HG02678 (cell line): ENCODE measurements at regions not wholly inside any gene's neighbourhood (a gene's known extent, or its start where the extent isn't known, plus 50 kb on each side); places are given as distances from the start of the nearest gene placed in this dataset.
"Not testable (repeated sequence)": the region's sequence is repeated elsewhere in the genome, so short reads cannot be mapped to it uniquely, and the experiment has no call there.

Experiments
- ATAC-seq: cut with Tn5 transposase; IDR thresholded peaks from one replicate; pipeline ENCODE4 v1.9.1; 2021; ENCODE audit warnings: mild to moderate bottlenecking, moderate library complexity; ENCODE audit not compliant: unreplicated experiment

DNA sequence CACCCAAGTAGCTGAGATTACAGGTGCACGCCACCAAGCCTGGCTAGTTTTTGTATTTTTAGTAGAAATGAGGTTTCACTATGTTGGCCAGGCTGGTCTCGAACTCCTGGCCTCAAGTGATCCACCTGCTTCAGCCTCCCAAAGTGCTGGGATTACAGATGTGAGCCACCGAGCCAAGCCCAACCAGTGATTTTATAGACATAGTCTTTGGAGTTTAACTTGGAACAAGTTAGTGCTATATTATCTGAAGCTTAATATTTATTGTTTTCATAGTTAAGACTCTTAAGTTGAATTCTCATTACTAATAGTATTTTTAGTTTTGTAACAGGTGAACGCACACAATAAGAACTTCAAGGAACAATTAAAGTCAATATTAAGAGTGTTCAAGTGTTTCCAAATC lies 122.1 kb downstream of the SPAG6 start:
- ATAC-seq = not testable (repeated sequence)

DNA sequence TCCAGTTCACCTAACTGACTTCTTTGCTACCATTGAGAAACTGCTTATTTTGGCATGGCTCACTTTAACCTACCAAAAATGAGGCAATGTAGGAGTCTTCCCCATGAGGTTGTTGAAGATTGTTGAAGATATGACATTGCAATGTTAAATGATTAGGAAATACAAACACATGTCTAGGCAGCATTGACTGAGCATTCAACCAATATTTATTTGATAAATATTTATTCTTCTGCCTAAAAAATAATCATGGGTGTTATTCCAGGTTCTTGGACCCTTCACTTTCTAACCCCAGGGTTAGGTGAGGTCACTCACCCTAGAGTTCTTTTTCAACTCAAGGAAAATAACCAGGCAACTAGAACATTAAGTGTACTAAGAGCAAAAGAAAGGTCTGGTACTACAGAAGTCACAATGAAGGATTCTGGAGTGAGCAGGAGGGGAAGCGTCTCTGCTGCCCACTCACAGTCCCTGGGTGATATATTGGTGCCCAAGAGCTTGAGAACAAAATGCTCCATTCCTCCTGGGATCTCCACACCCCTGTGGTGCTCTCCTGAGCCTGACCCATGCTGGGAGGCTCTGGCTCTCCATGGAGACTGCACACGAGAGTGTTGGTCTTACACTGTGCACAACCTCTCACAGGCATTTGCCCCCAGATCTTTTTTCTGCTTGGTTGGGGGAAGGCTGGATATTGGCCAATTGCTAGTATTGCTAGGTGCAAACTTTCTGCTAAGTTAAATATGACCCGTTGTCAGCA lies 123.4 kb downstream of the SPAG6 start:
- no peak for ATAC-seq

DNA sequence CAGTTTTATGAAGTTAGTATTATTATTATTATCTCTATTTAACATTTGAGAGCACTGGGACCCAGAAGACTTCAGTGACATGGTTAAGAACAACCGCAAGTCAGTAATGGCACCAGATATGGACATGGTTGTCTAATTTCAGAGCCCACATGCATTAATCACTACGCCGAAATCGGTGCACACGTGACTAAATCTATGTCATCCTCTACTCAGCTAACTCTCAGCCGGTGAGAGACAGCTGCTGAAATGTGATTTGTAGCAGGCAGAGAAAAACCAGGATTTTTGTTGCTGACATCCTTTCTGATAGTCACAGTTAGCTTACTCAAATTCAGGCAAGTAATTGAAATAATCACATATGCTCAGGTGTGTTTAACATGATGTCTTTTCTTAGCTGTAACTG lies 127.7 kb downstream of the SPAG6 start:
- no peak for ATAC-seq

DNA sequence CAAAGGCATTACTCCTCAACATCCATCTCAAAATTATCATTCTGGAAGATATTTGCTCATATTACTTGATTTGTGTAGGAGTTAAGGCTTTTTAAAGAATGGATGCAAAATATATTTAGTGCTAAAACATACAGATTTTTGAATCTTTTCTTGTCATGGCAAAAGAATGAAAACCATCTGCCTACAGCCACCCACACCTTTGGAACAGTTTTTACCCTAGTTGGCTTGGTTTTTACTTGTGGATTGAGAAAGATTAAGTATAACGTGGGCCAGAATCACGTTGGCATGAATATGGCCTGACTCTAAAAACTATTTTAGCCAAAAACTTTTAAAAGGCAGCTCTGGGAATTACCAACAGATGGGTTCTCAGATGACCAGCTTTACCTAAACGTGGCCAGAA lies 128.2 kb downstream of the SPAG6 start:
- no peak for ATAC-seq

DNA sequence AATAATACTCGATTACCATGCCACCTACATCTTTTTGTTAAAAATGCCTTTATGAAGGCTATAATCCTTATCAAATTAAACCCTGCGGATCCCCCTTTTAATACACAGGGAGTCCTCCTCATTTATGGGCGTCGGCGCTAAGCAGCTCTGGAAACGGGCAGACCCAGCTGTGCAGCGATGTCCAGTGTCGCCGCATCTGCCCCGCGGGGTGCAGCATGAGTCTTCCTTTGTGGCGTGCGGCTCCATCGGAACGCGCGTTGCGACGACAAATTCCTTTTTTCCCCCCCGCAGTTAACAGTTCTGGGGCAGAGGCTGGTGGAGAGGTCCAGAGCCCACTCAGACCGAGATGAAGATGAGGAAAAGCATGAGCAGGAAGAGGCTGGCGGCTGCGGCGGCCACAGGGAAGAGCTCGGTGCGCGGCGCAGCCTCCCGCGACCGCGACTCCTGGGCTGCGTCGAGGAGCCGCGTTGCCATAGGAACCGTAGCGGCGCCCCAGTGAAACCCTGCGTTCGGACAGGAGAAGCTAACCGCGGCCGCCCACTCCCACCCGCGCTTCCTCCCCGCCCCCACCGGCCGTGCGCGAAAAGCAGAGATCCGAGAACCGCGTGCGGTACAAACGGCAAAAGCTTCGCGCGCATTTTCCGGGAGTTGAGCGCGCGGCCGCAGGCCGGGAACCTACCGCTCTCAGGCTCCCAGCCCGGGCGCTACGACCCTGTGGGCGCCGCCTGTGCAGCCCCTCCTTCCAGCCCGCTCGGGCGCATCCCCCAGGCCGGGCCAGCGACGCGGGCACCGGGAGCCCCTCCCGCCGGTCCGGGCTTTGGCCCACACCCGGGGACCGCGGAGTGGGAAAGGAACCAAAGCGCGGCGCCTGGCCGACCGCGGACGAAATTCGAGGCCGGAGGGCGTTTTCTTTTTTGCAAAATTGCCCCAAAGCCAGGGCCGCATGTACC lies 130.6 kb downstream of the SPAG6 start:
- no peak for ATAC-seq

DNA sequence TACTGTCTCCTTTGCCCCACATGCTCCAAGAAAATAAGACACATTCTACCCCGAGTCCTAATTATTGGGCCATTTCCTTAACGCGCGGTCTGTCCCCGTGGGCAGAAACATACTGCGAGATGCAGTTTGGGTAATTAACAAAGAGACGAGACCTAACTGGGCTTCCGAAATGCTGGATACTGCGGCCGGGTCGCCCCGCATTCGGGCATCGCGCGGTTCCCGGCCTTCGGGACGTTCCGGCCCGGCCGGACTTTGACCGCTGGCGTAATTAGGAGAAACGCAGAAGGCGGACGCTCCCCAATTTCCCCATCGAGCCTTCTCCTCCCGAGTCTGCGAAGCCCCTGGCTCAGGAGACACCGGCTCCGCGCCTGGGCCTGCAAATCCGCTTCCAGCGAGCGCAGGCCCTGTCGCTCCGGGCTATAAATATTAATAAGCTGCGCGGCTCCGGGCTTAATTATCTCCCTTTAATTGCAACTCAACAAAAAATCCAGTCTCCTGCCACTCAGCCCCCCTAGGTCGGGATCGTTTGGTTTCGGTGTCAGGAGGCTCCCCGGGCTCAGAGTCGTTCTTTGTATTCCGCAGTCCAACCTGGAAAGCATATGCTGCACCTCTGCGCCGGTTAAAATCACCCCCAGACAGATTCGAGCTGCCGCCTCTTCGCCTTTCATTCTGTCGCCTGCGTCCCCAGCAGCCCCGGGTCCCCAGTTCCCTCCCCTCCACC lies 131.5 kb downstream of the SPAG6 start:
- ATAC-seq = no peak

DNA sequence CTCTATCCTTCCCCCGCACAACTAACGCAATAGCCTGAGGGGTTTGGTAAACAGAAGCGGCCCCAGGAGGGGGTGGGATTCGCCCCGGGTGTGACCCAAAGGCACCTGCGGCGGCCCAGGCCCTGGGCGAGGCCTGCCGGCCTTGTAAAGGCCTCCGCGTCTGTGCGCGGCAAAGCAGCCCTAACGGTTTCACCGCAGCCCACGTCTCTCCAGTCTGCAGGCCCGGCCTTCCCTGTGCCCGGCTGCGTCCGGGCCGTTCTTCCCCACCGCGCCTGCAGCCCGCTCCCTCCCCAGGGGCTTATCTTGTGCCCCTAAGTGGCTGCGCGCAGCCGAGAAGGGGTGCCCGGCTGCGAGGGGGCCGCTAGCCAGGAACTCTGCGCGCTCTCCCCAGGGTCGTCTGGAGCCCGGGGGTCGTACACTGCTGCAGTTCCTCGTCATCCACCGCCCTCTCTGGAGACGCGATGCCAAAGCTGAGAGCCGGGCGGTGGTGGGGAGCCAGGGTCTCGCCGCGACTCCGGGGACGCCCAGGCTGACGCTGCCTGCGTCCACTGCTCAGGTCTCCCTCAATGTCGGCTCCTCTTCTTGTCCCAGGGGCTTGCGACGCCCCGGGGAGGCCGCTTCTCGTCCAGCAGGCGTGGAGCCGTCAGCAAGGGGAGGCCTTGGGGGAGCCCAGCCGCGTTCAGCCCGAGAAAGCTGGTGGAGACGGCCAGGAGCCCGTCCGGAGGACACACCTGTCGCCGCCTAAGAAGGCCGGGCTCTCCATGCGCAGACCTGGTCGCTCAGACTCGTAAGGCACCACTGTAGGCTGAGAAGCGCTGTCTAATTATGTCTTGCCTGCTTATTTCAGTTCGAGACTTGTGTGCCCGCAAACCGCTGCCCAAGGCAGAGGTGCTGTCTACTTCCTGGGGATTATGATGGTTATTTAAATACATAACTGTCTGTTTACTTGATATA lies 132.3 kb downstream of the SPAG6 start:
- ATAC-seq = peak; percentile 63

DNA sequence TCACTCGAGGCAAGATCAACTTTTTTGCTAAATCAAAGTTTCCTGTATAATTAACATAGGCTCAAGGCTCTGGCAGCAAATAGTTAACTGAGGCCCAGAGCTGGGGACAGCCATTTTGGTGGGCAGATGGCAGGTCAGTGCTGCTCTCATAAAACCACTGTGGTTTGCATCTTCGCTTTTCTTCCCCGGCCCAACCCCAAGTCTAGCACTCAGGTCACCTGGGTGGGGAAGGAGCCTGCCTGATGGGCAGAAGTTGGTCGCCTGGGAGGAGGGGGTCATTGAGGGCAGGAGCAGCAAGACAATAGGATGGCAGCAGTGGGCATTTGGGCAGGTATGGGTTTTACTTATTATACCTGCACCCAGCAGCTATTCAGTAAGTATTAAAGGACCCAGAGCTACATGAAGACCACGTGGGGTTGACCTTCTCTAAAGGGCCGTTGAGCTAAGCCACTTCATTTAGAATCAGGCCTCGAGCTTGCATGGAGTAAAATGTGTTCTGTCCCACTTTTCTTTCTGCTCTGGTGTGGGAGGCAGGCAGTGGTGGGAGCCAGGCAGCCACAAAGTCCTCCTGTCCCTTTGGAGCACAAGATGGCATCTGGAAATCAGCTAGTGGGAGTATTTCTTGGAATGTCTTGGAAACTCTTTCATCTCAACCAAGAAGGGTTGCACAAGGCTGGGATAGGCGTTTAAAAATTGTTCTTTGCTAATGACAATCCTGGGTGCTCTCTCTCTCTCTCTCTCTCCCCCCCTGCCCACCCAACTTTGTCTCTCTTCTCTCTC lies 133.4 kb downstream of the SPAG6 start:
- peak; percentile 9 for ATAC-seq

DNA sequence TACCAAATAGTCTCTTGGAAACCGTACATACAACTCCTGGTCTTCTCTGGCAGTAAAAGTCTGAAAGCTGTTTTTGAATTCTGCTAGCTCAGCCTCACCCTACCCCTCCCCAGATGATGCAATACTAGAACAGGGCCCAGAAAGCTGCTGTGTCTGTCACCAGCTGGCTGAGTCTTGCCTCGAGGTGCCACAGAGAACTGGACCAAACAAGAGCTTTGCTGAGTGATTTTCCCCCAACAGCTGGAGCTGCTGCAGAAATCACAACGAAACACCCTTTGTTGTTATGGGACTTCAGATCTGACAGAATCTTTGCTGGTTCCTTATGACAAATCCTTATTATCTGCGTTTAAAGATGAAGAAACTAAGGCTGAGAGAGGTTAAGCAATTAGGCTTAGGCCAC lies 134.1 kb downstream of the SPAG6 start:
- no peak for ATAC-seq

DNA sequence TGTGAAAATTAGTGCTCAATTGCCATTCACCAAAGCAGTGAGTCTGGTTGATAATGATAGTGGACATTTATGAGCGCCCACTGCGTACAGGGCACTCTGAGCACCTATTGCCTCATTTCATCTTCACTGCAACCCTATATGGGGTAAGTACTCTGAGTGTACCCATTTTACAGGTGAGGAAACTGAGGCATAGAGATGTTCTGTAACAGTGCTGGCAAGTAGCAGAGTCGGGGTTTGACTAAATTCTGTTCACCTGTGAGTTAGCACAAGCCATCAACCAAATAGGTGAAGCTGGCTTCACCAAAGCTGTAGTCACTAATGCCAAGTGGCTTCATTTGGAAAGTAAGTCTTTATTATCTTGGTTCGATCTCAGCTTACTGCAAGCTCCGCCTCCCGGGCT lies 135.8 kb downstream of the SPAG6 start:
- ATAC-seq = no peak

DNA sequence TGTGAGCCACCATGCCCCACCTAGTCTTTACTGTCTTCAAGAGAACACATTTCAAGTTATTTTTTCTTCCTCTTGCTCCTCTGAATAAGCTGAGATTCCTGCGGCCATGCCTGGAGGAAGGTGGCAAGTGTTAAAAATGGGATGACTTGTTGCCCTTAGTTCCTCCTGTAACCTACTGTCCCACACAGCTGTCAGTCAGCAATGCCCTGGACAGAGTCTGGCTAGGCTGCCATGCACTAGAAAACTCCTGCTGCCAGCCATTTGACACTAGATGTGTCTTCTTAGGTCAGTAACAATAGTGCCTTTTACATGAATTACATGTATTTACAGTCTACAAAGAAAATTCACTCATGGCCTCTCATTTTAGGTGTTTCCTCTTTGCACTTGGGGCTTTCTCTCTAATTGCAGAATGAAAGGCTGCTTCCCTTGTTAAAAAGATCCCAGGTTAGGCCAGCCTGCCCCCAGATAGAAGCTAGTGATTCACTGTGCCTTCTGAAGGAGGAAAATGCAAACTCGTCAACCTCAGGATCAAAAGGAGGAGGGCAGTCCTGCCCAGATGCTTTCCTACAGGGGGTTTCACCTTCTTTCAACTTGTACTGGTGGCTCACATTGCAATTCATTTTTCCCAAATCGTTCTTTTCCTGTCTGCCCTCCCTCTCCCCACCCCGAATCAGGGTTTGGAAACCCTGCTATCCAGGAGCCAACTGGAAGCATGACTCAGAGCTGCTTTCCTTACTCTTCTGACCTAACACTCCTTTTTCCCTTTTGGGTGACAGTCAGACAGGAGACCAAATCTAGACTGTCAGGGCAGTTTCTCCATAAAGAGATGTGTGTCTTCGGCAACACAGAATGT lies 136.6 kb downstream of the SPAG6 start:
- no peak for ATAC-seq

DNA sequence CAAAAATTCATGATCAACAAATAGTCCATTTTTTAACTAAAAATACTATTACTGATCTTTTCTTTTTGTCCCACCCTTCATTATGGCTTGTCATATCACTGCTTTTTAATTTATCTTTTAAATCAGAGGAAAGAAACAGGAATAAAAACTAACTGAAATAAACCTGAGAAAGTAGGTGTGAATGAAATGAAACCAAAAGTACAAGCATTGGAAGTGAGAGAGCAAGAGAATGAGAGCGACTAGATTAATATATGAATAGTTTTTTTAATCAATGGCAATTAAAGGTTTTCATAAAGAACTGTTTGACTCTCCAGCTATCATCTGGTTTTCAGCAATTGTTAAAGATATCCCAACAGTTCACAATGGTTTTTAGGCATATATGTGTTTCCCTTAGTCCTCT lies 137.8 kb downstream of the SPAG6 start:
- ATAC-seq = no peak
